Activated T-helper 2 cell treated with anti-CD3 and anti-CD28 coated beads, Interferon-gamma antibody, Interleukin-2, Interleukin-4, amounts not matched to agents 10 μg/mL and 5 μg/mL and 100 μg/mL, durations not matched to agents 14 hours and 24 hours and 36 hours (primary cell): ENCODE measurements at regions not wholly inside any gene's neighbourhood (a gene's known extent, or its start where the extent isn't known, plus 50 kb on each side); places are given as distances from the start of the nearest gene placed in this dataset.
"Not testable (repeated sequence)": the region's sequence is repeated elsewhere in the genome, so short reads cannot be mapped to it uniquely, and the experiment has no call there.

Experiments
- DNase-seq: peaks from one replicate; pipeline ENCODE4 v3.0.0; 2021; ENCODE audit warnings: low spot score
- H3K27ac Mint-ChIP-seq: one replicate; pipeline ENCODE4 v1.8.0; 2021; ENCODE audit warnings: mixed read lengths
- H3K27me3 Mint-ChIP-seq: one replicate; pipeline ENCODE4 v1.8.0; 2021; ENCODE audit warnings: low read depth, mixed read lengths
- H3K36me3 Mint-ChIP-seq: one replicate; pipeline ENCODE4 v1.8.0; 2021; ENCODE audit warnings: low read depth, mixed read lengths
- H3K4me1 Mint-ChIP-seq: one replicate; pipeline ENCODE4 v1.8.0; 2021; ENCODE audit warnings: low read depth, mixed read lengths
- H3K4me3 Mint-ChIP-seq: one replicate; pipeline ENCODE4 v1.8.0; 2021; ENCODE audit warnings: low read depth, mild to moderate bottlenecking, moderate library complexity, mixed read lengths
- H3K9me3 Mint-ChIP-seq: one replicate; pipeline ENCODE4 v1.8.0; 2021; ENCODE audit warnings: mixed read lengths
- intact Hi-C: fragments of 100-400 bp; cut with micrococcal nuclease; formaldehyde crosslinking; loops from one replicate; pipeline ENCODE4 v1.15.1; 2023

DNA sequence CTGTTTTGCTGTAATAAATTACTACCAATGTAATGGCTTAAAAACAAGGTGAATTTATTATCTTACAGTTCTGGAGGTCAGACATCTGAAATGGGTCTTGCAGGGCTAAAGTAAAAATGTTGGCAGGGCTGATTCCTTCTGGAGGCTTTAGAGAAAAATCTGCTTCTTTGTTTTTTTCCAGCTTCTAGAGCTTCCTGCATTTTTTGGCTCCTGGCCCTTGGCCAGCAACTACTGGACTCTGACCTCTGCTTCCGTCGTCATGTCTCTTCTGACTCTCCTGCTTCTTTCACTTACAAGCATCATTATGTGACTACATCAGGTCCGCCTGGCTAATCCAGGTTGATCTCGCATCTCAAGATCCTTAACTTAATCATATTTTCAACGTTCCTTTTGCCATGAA is 350.9 kb downstream of the S1PR1 start:
- no peak overlapping the region for H3K4me3 Mint-ChIP-seq
- H3K36me3 Mint-ChIP-seq: no peaks in the 10 kb centered on the region
- intact Hi-C loops: no loop called here
- no peak for DNase-seq
- no peaks in the 10 kb centered on the region for H3K9me3 Mint-ChIP-seq
- no peaks in the 10 kb centered on the region for H3K4me1 Mint-ChIP-seq
- H3K27me3 Mint-ChIP-seq: peaks cover 2% of the 10 kb centered on the region
- H3K27ac Mint-ChIP-seq: no peak overlapping the region

DNA sequence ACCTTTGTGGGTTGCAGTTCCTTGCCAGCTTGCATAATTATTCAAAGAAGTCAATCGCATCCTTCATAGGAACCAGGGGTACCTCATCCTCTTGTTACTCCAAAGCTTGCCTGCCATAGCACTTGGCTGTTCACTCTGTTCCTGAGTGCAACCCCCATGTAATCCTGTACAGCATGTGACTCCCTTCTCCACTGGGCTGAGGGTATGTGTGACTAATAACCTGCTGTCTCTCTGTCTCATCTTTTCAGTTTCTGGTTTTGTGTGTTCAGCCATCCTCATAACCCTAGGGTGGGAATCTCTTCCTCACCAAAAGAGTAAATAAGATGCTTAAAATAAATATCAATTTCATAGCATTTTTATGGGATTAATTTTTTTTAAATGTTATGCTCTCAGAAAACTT is 351.9 kb downstream of the S1PR1 start:
- no peak overlapping the region for H3K27ac Mint-ChIP-seq
- intact Hi-C loops: no loop called here
- peaks cover 2% of the 10 kb centered on the region for H3K27me3 Mint-ChIP-seq
- H3K36me3 Mint-ChIP-seq: no peaks in the 10 kb centered on the region
- no peak for DNase-seq
- H3K4me1 Mint-ChIP-seq: no peaks in the 10 kb centered on the region
- no peak overlapping the region for H3K4me3 Mint-ChIP-seq
- H3K9me3 Mint-ChIP-seq: no peaks in the 10 kb centered on the region

DNA sequence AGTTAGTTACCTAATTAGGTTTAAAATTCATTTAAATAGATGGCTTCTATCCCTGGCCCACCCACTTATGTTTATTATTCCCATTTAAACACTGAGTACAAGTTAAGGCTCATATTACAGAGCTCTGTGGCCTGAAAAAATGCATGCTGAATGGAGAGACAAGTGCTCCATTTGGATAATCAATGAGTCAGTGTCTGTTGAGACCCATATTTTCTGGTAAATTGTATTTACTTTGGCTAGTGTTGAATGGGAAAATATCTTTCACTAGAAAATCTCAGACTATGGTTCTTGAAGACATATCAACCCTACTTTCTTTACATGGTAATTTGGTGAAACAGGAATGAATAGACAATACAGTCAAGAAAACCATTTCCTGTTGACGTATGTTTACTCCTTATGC is 356.0 kb downstream of the S1PR1 start:
- Mint-ChIP-seq H3K36me3 (no peaks in the 10 kb centered on the region), H3K9me3 (no peaks in the 10 kb centered on the region), H3K27ac (no peak overlapping the region), H3K4me1 (no peaks in the 10 kb centered on the region), H3K27me3 (peaks cover 2% of the 10 kb centered on the region), H3K4me3 (no peak overlapping the region)
- intact Hi-C loops: no loop called here
- DNase-seq: no peak

- Mint-ChIP-seq H3K27me3 (no peaks in the 10 kb centered on the region), H3K27ac (no peak overlapping the region), H3K36me3 (no peaks in the 10 kb centered on the region), H3K4me3 (no peak overlapping the region), H3K4me1 (no peaks in the 10 kb centered on the region), H3K9me3 (no peaks in the 10 kb centered on the region)
- no peak for DNase-seq
- intact Hi-C loops: no loop called here
These were observed 359.1 kb downstream of the S1PR1 start for GRCh38 chr1:101595881-101596374.

DNA sequence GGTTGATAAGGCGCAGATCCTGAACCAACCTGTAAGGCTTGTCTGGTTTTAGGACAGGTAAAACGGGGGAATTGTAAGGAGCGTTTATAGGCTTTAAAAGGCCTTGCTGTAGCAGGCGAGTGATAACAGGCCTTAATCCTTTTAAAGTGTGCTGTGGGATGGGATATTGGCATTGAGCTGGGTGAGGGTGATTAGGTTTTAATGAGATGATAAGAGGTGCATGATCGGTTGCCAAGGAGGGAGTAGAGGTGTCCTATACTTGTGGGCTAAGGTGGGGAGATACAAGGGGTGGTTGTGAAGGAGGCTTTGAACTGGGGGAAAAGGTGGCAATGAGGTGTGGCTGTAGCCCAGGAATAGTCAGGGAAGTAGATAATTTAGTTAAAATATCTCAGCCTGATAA is 363.8 kb downstream of the S1PR1 start:
- DNase-seq, intact Hi-C loops, H3K27me3 Mint-ChIP-seq, H3K9me3 Mint-ChIP-seq, H3K27ac Mint-ChIP-seq, H3K36me3 Mint-ChIP-seq, H3K4me1 Mint-ChIP-seq, H3K4me3 Mint-ChIP-seq: not testable (repeated sequence)

DNA sequence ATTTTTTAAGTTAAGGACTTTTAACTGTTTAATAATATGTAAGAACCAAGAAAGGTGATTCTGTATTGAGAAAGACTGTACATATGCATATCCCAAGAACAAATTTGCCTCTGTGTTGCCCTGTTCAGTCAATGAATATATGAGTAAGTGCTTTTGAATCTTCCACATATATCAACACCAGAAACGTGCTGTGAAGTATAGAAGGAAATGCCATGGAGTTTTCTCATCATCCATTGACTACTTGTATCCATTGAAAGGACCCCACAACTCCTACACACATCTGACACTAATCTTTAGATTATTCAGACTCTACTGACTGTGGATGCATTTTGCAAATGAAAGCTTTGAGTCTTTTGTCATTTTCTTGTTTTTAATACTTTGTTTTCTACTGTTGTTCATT is 366.9 kb downstream of the S1PR1 start:
- Mint-ChIP-seq H3K9me3 (no peaks in the 10 kb centered on the region), H3K27me3 (no peaks in the 10 kb centered on the region), H3K36me3 (no peaks in the 10 kb centered on the region), H3K4me3 (no peak overlapping the region), H3K4me1 (no peaks in the 10 kb centered on the region), H3K27ac (no peak overlapping the region)
- intact Hi-C loops: no loop called here
- DNase-seq: no peak

GRCh38 chr1:101605878-101606277 is 369.1 kb downstream of the S1PR1 start:
- H3K27ac Mint-ChIP-seq: no peak overlapping the region
- no peaks in the 10 kb centered on the region for H3K4me1 Mint-ChIP-seq
- no peak for DNase-seq
- no peaks in the 10 kb centered on the region for H3K36me3 Mint-ChIP-seq
- no peak overlapping the region for H3K4me3 Mint-ChIP-seq
- peaks cover 6% of the 10 kb centered on the region for H3K9me3 Mint-ChIP-seq
- intact Hi-C loops: no loop called here
- no peaks in the 10 kb centered on the region for H3K27me3 Mint-ChIP-seq

DNA sequence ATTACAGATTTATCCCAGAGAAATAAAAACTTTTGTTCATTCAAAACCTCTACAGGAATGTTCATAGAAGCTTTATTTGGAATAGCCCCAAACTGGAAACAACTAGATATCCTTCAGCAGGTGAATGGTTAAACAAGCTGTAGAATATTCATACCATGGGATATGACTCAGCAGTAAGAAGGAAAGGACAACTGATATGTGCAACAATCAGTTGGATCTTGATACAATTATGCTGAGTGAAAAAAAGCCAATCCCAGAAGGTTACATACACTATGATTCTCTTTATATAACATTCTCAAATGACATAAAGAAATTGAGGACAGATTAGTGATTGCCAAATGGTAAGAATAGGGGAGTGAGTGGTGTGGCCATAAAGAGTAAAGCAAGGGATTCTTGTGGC is 376.7 kb downstream of the S1PR1 start:
- Mint-ChIP-seq H3K9me3 (peaks cover 6% of the 10 kb centered on the region), H3K27me3 (no peaks in the 10 kb centered on the region), H3K36me3 (no peaks in the 10 kb centered on the region), H3K4me1 (no peaks in the 10 kb centered on the region), H3K4me3 (no peak overlapping the region), H3K27ac (no peak overlapping the region)
- intact Hi-C loops: no loop called here
- no peak for DNase-seq

DNA sequence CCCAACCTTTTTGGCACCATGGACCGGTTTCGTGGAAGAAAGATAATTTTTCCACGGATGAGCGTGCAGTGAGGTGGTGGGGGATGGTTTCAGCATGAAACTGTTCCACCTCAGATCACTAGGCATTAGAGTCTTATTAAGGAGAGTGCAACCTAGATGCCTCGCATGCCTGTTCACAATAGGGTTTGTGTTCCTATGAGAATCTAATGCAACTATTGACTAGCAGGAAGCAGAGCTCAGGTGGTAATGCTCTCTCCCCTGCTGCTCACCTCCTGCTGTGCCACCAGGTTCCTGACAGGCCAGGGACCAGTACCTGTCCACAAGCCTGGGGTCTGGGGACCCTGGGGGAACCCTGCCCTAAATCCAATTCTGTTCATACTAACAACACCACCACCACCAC is 377.8 kb downstream of the OLFM3 start:
- Mint-ChIP-seq H3K36me3 (no peaks in the 10 kb centered on the region), H3K4me1 (no peaks in the 10 kb centered on the region), H3K27me3 (no peaks in the 10 kb centered on the region), H3K27ac (no peak overlapping the region), H3K9me3 (no peaks in the 10 kb centered on the region), H3K4me3 (no peak overlapping the region)
- intact Hi-C loops: no loop called here
- DNase-seq: no peak

GRCh38 chr1:101632548-101633272 is 364.0 kb downstream of the OLFM3 start:
- DNase-seq: no peak
- H3K36me3 Mint-ChIP-seq: no peaks in the 10 kb centered on the region
- no peaks in the 10 kb centered on the region for H3K27me3 Mint-ChIP-seq
- no peaks in the 10 kb centered on the region for H3K4me1 Mint-ChIP-seq
- no peaks in the 10 kb centered on the region for H3K9me3 Mint-ChIP-seq
- intact Hi-C loops: no loop called here
- no peak overlapping the region for H3K27ac Mint-ChIP-seq
- H3K4me3 Mint-ChIP-seq: no peak overlapping the region

DNA sequence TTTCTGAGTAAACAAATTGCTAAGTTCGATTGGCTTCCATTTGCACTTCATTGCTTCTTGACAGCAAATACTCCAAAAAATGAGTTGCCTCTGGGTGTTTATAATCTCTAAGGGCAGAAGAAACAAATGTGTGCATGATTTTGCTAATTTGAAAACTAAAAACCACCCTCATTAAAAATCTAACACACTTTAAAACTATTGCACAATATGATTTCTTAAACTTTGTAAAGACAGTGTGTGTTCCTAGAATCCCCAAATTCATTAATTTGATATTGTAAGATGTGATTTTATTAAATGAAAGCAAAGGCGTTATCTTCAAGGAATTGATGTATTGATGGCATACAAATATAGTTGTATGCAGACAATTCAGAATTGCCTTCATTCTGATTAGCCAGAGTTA is 350.9 kb downstream of the OLFM3 start:
- DNase-seq: no peak
- no peak overlapping the region for H3K27ac Mint-ChIP-seq
- H3K36me3 Mint-ChIP-seq: no peaks in the 10 kb centered on the region
- no peaks in the 10 kb centered on the region for H3K4me1 Mint-ChIP-seq
- intact Hi-C loops: no loop called here
- H3K4me3 Mint-ChIP-seq: no peak overlapping the region
- H3K9me3 Mint-ChIP-seq: no peaks in the 10 kb centered on the region
- no peaks in the 10 kb centered on the region for H3K27me3 Mint-ChIP-seq

DNA sequence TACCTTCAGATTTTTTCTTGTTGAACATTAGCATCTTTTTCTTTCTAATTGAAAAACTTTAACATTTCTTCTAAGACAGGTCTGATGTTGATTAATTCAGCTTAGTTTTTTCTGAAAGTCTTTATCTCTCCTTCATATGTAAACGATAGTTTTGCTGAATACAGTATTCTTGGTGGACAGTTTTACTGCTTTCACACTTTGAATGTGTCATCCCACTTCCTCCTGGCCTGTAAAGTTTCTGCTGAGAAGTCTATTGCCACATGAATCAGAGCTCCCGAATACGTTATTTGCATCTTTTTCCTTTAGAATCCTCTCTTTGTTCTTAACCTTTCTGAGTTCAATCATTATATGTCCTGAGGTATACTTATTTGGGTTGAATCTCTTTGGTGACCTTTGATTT is 344.2 kb downstream of the OLFM3 start:
- intact Hi-C loops: no loop called here
- Mint-ChIP-seq H3K9me3 (peaks cover 10% of the 10 kb centered on the region), H3K27ac (no peak overlapping the region), H3K27me3 (no peaks in the 10 kb centered on the region), H3K4me3 (no peak overlapping the region), H3K4me1 (no peaks in the 10 kb centered on the region), H3K36me3 (no peaks in the 10 kb centered on the region)
- no peak for DNase-seq

DNA sequence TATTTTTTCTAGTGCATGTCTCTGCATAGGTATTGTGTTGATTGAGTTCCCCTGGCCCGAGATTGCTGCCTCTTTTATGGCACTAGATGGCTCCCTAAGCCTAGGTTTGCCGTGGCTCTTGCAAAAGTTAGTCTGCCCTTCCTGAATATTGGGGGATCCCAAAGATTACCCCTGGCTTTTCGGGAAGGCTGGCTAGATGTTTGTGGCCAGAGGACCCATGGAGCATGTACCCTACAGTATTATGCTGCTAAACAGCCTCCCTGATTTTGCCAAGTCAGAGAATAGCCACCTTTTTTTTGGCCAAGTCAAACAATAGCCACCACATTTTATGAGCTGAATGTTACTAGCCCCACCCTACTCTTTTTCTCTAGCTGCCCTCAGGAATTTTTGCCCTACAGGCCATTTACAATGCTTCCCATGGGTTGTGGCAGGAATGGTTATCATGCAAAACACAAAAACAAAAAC is 343.2 kb downstream of the OLFM3 start:
- H3K9me3 Mint-ChIP-seq: peaks cover 10% of the 10 kb centered on the region
- intact Hi-C loops: no loop called here
- no peaks in the 10 kb centered on the region for H3K27me3 Mint-ChIP-seq
- no peaks in the 10 kb centered on the region for H3K36me3 Mint-ChIP-seq
- H3K4me1 Mint-ChIP-seq: no peaks in the 10 kb centered on the region
- no peak for DNase-seq
- no peak overlapping the region for H3K27ac Mint-ChIP-seq
- no peak overlapping the region for H3K4me3 Mint-ChIP-seq

GRCh38 chr1:101664726-101665125 is 332.0 kb downstream of the OLFM3 start:
- Mint-ChIP-seq H3K27ac (no peak overlapping the region), H3K27me3 (no peaks in the 10 kb centered on the region), H3K4me1 (no peaks in the 10 kb centered on the region), H3K9me3 (peaks cover 6% of the 10 kb centered on the region), H3K36me3 (no peaks in the 10 kb centered on the region), H3K4me3 (no peak overlapping the region)
- no peak for DNase-seq
- intact Hi-C loops: no loop called here
